HG02840 (cell line): ENCODE measurements at regions not wholly inside any gene's neighbourhood (a gene's known extent, or its start where the extent isn't known, plus 50 kb on each side); places are given as distances from the start of the nearest gene placed in this dataset.

ENCODE experiments used
- ATAC-seq: cut with Tn5 transposase; IDR thresholded peaks from one replicate; pipeline ENCODE4 v1.9.1; 2021; ENCODE audit warnings: mild to moderate bottlenecking, moderate library complexity, moderate number of reproducible peaks; ENCODE audit not compliant: unreplicated experiment, low FRiP score

DNA sequence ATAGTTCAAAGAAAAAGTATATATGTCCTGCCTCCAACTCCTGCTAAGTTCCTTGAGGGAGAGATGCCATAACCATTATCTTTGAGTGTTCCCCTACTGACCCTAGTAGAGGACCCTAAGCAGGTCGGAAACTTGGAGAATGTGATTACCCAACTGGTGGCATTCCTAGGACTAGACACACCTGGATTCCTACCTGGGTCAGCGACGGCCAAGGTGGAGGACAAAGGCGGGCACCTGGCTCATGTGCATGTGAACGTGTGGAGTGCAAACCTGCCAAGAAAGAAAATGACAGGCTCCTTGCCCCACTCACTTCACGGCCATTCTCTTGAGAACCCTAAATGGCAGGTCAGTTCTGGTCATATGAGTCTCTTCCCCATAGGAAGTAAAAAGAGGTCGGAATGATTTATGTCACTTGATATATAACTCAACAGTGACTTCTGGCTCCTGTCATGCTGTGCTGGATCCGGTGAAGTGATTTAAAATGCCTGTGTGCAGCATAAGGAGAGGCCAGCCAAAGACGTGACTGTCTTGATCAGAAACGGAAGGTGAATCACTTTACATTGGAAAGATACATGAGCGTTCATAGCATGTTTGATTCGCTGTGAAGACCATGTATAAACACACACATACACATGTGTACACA lies 371.6 kb downstream of the EIPR1 start:
- ATAC-seq, result no peak

- no peak for ATAC-seq
Measured at GRCh38 chr2:3001615-3002560, 375.7 kb downstream of the EIPR1 start.

- ATAC-seq, result no peak
Measured at GRCh38 chr2:3000968-3001367, 376.6 kb downstream of the EIPR1 start.

DNA sequence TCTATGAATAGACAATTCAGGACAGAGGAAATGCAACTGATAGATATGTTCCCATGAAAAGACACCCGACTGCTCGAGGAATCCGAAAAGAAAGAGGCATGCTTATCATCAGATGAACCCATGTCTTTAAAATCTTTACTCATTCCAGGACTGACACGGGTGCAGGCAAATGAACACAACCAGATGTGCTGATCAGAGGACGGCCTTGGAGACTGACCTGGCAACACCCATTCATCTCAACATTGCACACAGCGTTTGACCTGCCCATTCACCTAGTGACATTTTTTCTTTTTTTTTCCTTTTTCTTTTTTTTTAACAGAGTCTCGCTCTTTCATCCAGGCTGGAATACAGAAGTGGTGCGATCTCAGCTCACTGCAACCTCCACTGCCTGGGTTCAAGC lies 377.5 kb downstream of the EIPR1 start:
- no peak for ATAC-seq

DNA sequence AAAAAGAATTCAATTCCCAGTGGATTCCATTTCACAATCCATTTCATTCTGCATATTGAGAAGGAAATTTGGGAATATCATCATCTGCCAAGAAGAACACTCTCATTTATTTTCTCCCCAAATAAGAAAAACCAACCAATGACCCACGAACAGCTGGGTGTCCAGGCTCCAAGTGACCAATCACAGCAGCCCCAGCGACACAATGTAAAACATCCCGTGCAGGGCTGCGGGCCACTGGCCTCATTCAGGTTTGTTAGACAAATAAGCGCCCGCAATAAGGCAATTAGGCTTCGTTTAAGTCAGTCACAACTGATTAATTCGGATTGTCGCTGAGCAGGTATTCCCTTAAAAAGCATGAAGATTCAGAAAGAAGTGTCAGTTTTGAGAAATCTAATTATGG lies 378.6 kb downstream of the EIPR1 start:
- ATAC-seq, result no peak

DNA sequence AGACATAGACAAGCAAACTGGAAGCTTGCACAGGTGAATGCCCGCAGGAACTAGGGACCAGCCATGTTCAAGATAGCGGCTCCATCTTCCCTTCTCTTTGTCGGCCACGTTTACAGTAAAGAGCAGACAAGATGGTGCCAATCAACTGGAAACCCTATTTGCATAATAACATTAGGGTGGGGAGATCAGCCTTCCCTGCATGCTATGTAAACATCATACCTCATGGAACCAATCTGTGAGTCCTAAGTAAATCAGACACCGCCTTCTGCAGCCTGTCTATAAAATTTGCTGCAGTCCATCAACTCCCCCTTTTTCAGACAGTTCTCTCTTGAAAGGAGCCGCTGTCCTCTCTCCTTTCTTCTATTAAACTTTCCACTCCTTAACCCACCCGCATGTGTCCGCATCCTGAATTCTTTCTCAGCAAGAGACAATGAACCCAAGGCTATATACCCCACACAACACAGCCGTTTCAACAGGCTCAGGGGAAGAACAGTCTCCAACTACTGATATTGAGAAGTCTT lies 384.4 kb downstream of the EIPR1 start:
- no peak for ATAC-seq

GRCh38 chr2:2992634-2993033 lies 385.0 kb downstream of the EIPR1 start:
- ATAC-seq, result no peak

DNA sequence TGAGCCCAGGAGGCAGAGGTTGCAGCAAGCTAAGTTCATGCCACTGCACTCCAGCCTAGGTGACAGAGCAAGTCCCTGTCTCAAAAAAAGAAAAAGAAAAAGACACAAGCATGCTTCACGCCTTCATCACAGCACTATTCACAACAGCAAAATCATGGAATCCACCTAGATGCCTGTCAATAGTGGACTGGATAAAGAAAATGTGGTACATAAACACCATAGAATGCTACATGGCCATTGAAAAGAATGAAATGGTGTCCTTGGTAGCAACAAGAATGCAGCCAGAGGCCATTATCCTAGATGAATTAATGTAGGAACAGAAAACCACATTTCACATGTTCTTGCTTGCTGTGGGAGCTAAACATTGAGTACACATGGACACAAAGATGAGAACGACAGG lies 392.6 kb downstream of the EIPR1 start:
- ATAC-seq, result no peak

DNA sequence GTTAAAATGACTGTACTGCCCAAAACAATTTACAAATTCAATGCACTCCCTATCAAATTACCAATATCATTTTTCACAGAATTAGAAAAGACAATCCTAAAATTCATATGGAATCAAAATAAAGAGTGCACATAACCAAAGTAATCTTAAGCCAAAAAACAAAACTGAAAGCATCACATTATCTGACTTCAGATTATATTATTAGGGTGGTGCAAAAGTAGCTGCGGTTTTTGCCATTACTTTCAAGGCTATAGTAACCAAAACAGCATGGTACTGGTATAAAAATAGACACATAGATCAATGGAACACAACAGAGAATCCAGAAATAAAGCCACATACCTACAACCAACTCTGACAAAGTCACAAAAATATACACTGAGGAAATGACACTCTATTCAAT lies 396.6 kb downstream of the EIPR1 start:
- no peak for ATAC-seq

DNA sequence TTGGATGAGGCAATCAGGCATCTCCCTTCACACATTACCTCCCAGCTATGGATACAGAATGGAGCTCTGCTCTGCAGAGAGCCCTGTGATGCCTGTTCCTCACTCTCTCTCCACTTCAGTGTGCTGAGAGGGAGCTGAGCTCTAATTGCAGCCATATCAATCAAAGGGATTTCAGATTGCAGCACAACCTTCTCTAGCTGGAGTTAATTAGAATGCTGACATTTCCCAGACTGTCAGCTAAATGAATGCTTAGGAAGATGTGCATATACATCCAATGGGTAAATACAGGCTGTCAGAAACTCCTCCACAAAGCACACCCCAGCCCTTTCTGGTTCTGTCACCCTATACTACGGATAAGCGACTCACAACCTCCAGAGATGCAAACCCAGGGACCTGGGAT lies 402.6 kb downstream of the EIPR1 start:
- no peak for ATAC-seq

- no peak for ATAC-seq
Measured at GRCh38 chr2:2960441-2961133, 417.0 kb downstream of the EIPR1 start.

DNA sequence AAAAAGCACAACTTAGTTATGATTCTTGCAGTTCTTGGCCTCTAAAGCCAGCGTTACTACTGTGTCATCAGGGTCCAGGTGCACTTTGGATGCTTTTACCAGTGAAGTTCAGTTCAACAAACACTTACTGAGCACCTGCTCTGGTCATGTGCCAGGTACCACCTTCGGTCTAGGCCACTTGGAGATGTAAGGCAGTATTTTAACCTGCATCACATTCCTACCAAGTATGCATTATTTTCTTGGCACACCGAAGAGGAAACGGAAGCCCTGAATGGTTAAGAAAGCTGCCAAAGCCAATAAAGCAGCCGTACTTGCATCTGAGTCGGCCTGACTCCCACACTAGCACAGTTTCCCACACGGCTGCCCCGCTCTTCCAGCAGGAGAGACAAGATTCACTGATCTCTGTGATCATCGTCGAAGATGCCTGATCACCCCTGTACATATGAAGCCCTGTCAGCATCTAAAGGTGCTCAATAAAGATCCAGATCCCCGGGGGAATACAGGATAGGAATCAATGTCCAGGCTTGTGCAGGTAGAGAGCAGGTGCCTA lies 427.1 kb downstream of the EIPR1 start:
- no peak for ATAC-seq

DNA sequence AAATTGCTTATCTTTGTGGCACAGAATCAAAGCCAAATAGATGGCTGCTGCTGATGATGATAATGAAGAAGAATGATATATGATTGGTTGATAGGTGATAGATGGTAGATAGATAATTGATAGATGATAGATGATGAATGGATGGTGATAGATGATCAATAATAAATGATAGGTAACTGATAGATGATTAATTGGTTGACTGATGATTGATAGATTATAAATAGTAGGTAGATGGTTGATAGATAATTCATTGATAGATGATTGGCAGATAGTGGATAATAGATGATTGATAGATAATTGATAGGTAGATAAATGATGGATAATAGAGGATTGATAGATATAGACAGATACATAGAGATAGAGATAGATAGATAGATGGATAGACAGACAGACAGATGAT lies 430.2 kb downstream of the EIPR1 start:
- no peak for ATAC-seq

DNA sequence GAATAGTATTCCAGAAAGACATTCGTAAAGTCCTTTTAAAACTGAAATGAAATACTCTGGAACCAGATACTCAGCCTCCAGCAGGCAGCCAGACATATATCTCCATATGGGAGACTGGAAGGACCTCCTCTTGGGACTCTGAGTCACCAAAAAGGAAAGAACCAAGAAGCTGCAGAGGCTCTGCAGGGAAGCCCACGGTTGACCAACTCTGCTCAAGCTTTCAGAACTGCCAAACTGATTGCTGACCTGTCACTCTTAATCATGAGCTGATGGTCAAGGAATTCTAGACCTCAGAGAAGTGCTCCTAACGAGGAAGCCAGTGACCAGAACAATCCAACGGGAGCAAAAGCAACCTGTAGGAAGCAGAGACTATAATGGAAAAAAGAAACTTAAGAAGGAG lies 434.7 kb downstream of the EIPR1 start:
- no peak for ATAC-seq

- no peak for ATAC-seq
Measured at GRCh38 chr2:2942225-2942624, 435.4 kb downstream of the EIPR1 start.

DNA sequence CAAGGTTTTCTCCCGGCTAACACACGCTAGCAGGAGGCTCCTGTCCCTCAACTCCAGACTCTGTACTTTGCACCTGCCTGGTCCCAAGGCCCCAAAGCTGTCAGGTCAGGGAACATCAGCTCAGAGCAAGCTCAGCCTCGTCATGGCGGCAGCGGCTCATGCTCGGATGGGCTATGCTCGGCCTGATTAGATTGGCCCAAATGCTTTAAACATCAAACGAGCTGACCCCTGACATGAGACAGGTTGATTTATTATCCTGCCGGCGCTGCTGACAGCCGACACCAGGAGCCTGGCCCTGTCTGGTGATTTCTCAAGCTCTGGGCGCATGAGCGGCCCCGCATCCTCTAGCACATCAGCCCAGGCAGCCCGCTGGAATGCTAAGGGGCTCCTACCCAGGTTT lies 436.4 kb downstream of the EIPR1 start:
- no peak for ATAC-seq

DNA sequence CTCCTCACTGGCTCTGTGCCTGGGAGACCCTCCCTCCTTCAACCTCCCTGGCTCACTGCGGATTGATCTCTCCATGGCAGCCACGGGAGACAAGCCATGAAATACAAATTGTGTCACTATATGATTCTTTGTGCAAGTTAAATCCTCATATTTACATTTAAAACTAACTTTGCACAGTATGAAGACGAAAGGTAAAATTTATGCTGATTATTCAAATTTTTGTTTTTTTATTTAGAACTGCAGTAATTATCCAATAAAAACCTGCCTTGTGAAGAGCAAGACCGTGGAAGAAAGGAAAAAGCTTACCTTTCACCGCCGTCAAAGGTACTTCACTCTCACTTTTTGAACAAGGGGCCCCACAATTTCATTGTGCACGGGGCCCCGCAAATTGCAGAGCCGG lies 436.9 kb downstream of the EIPR1 start:
- no peak for ATAC-seq

- no peak for ATAC-seq
Measured at GRCh38 chr2:2940061-2940460, 437.6 kb downstream of the EIPR1 start.

- no peak for ATAC-seq
Measured at GRCh38 chr2:2939078-2939795, 438.4 kb downstream of the EIPR1 start.

- no peak for ATAC-seq
Measured at GRCh38 chr2:2938481-2938880, 439.1 kb downstream of the EIPR1 start.
